Ovary (tissue), 7 donors: ENCODE measurements at regions not wholly inside any gene's neighbourhood (a gene's known extent, or its start where the extent isn't known, plus 50 kb on each side); places are given as distances from the start of the nearest gene placed in this dataset.

Experiments
- DNase-seq, 5 donors: peaks; one replicate each; pipeline ENCODE4 v3.0.0-alpha.2; 2019 to 2020
- H3K27ac ChIP-seq, 2 donors: fragments of 200-600 bp; one replicate each; pipeline versions ENCODE4 v1.5.1 to v1.8.0; 2019 to 2022
- H3K27me3 ChIP-seq: fragments of 200-600 bp; one replicate; pipeline ENCODE4 v1.8.0; 2022
- H3K36me3 ChIP-seq: fragments of 200-600 bp; sonication (generic); one replicate; pipeline ENCODE4 v1.5.1; 2019
- H3K4me1 ChIP-seq: one replicate; pipeline ENCODE4 v1.8.1; 2013; ENCODE audit warnings: mild to moderate bottlenecking, moderate library complexity; ENCODE audit not compliant: insufficient read depth
- H3K4me3 ChIP-seq: fragments of 200-600 bp; sonication (generic); one replicate; pipeline ENCODE4 v1.5.1; 2017
- H3K9me3 ChIP-seq, 2 donors: fragments of 200-600 bp in 1 of 2; sonication (generic) in 1 of 2; one replicate each; pipeline versions ENCODE4 v1.5.1 to v1.8.1; 2013 to 2019; ENCODE audit warnings: mild to moderate bottlenecking in 1 of 2, moderate library complexity in 1 of 2
- CTCF ChIP-seq, 3 donors: fragments of 450-650 bp in 2 of 3; fragments of 200-600 bp in 1 of 3; IDR thresholded peaks; one replicate each; pipeline versions ENCODE4 v1.5.1 to v1.8.0; 2016 to 2022; ENCODE audit warnings: antibody characterized with exemption in 3 of 3, mild to moderate bottlenecking in 1 of 3
- EP300 ChIP-seq: sonication (generic); formaldehyde crosslinking; IDR thresholded peaks from one replicate; pipeline ENCODE4 v1.6.1; 2017; ENCODE audit warnings: antibody characterized with exemption
- POLR2A ChIP-seq: fragments of 450-650 bp; IDR thresholded peaks from one replicate; pipeline ENCODE4 v1.6.1; 2017; ENCODE audit warnings: antibody characterized with exemption, mild to moderate bottlenecking, moderate library complexity
- WGBS, 3 donors: extraction: QIAGEN DNeasy Blood & Tissue Kit in 1 of 3; methylation state at CpG; one replicate each; pipeline versions ENCODE4 v1.1.5 to v1.1.7; 2013 to 2017; 5-methylcytosine and 5-hydroxymethylcytosine counted together
- intact Hi-C, 4 donors: fragments of 100-400 bp; cut with DNase I; formaldehyde crosslinking; loops; one replicate each; pipeline versions ENCODE4 v1.11.0 to v1.15.1; 2022 to 2023
- donor health status: DM: no; HTN: no; CAD: no; lungs with moderate emphysema.
- donor health status: DM: no; HTN: no; CAD: no.
- donor health status: Bipolar disorder and iron deficiency.
- donor health status: DM: no; HTN: no; CAD: no.
- donor health status: DM: yes; HTN: yes; CAD: no.

GRCh38 chr4:128410037-128410436, 122.4 kb upstream of the PGRMC2 start:
- DNase-seq, result no peak
- intact Hi-C loops, result no loop called here
- TF ChIP-seq CTCF (IDR thresholded peaks at IDR 0.05), result no peak
- no peak for TF ChIP-seq EP300
- TF ChIP-seq POLR2A, result no peak
- no peaks in the 10 kb centered on the region for H3K9me3 ChIP-seq
- no peaks in the 10 kb centered on the region for H3K4me1 ChIP-seq
- H3K27me3 ChIP-seq, result no peaks in the 10 kb centered on the region
- WGBS, 3 donors, result 89 to 91% (median 89%) methylated on average over 5 of the region's 5 CpGs
- no peak overlapping the region for H3K27ac ChIP-seq
- no peaks in the 10 kb centered on the region for H3K36me3 ChIP-seq
- no peak overlapping the region for H3K4me3 ChIP-seq

GRCh38 chr4:128403586-128403985, 116.0 kb upstream of the PGRMC2 start:
- Histone ChIP-seq H3K4me1 (no peaks in the 10 kb centered on the region), H3K27me3 (no peaks in the 10 kb centered on the region), H3K4me3 (no peak overlapping the region), H3K9me3 (no peaks in the 10 kb centered on the region), H3K36me3 (no peaks in the 10 kb centered on the region), H3K27ac (no peak overlapping the region)
- intact Hi-C loops, result no loop called here
- 77 to 95% (median 89%) methylated on average over 2 of the region's 2 CpGs for WGBS, 3 donors
- no peak for DNase-seq
- no peak for TF ChIP-seq CTCF (IDR thresholded peaks at IDR 0.05)
- TF ChIP-seq POLR2A, result no peak
- TF ChIP-seq EP300, result no peak

GRCh38 chr4:128394778-128395177, 107.2 kb upstream of the PGRMC2 start:
- Histone ChIP-seq H3K27me3 (no peaks in the 10 kb centered on the region), H3K4me1 (peaks cover 8% of the 10 kb centered on the region), H3K9me3 (no peaks in the 10 kb centered on the region), H3K27ac (no peak overlapping the region), H3K36me3 (no peaks in the 10 kb centered on the region), H3K4me3 (no peak overlapping the region)
- 82 to 88% (median 83%) methylated on average over 4 of the region's 4 CpGs for WGBS, 3 donors
- no peak for DNase-seq
- TF ChIP-seq CTCF (IDR thresholded peaks at IDR 0.05) (no peak), POLR2A (no peak), EP300 (no peak)
- intact Hi-C loops, result no loop called here

- WGBS, 3 donors, result 37 to 47% (median 46%) methylated on average over 6 of the region's 6 CpGs
- Histone ChIP-seq H3K4me3 (no peak overlapping the region), H3K9me3 (no peaks in the 10 kb centered on the region), H3K36me3 (no peaks in the 10 kb centered on the region), H3K27me3 (no peaks in the 10 kb centered on the region), H3K4me1 (peaks cover 10% of the 10 kb centered on the region), H3K27ac (peak overlapping the region in 1 of 2 donors; percentile 66)
- intact Hi-C loops, result no loop called here
- TF ChIP-seq POLR2A (no peak), EP300 (no peak), CTCF (IDR thresholded peaks at IDR 0.05) (no peak)
- DNase-seq, result no peak
These were observed 105.6 kb upstream of the PGRMC2 start for GRCh38 chr4:128393101-128393704.
